SKM-1 treated with dmso at 0.1 percent for 144 hours (cell line): ENCODE measurements at regions not wholly inside any gene's neighbourhood (a gene's known extent, or its start where the extent isn't known, plus 50 kb on each side); places are given as distances from the start of the nearest gene placed in this dataset.

ENCODE experiments used
- DNase-seq: peaks from one replicate; lab custom pipeline; 2025; ENCODE audit not compliant: unreplicated experiment; lab: John Stamatoyannopoulos, UW

- no peak for DNase-seq
Observed at GRCh38 chr6:110538416-110539160, 62.2 kb upstream of the SLC22A16 start.

- no peak for DNase-seq
Observed at GRCh38 chr6:110537208-110538123, 61.1 kb upstream of the SLC22A16 start.

- no peak for DNase-seq
Observed at GRCh38 chr6:110534731-110535492, 58.5 kb upstream of the SLC22A16 start.

- no peak for DNase-seq
Observed at GRCh38 chr6:110532431-110532830, 56.0 kb upstream of the SLC22A16 start.

GRCh38 chr6:110530671-110531070 is 54.3 kb upstream of the SLC22A16 start:
- DNase-seq = no peak

GRCh38 chr6:110529907-110530306 is 53.5 kb upstream of the SLC22A16 start:
- DNase-seq = no peak

GRCh38 chr6:110529355-110529754 is 52.9 kb upstream of the SLC22A16 start:
- DNase-seq = no peak

GRCh38 chr6:110528930-110529325 is 52.5 kb upstream of the SLC22A16 start:
- no peak for DNase-seq

GRCh38 chr6:110528101-110528929 is 51.9 kb upstream of the SLC22A16 start:
- peak; percentile 43 for DNase-seq

GRCh38 chr6:110527516-110527915 is 51.1 kb upstream of the SLC22A16 start:
- no peak for DNase-seq

- DNase-seq = no peak
Observed at GRCh38 chr6:110526726-110527125, 50.3 kb upstream of the SLC22A16 start.
